ENCODE measurements at regions not wholly inside any gene's neighbourhood (a gene's known extent, or its start where the extent isn't known, plus 50 kb on each side); places are given as distances from the start of the nearest gene placed in this dataset.
"Not testable (repeated sequence)": the region's sequence is repeated elsewhere in the genome, so short reads cannot be mapped to it uniquely, and the experiment has no call there.

DNA sequence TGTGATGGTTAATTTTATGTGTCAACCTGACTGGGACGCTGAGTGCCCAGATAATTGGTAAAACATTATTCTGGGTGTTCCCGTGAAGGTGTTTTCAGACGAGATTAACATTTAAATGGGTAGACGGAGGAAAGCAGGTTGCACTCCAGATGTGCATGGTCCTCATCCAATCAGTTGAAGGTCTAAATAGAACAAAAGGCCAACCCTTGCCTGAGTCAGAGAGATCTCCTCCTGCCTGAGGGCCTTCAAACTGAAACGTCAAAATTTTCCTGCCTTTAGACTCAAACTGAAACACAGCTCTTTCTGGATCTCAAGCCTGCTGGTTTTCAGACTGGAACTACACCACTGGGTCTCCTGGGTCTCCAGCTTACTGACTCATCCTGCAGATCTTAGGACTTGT, 73.5 kb downstream of the NPIPA8 start:
- DNase-seq: not testable (repeated sequence)

DNA sequence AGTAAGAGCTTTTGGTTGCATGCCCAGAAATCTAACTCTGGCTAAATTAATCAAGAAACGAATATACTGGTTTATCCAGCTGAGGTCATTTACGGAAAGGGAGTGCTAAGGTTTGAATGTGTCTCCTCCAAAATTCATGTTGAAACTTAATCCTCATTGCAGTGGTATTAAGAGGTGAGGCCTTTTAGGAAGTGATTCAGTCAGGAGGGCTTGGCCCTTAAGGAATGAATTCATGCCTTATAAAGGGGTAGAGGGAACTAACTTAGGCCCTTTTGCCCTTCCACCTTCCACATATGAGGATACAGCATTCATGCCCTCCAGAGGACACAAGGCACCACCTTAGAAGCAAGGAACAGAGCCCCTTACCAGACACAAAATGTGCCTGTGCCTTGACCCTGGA, 74.7 kb downstream of the NPIPA8 start:
- DNase-seq: not testable (repeated sequence)

DNA sequence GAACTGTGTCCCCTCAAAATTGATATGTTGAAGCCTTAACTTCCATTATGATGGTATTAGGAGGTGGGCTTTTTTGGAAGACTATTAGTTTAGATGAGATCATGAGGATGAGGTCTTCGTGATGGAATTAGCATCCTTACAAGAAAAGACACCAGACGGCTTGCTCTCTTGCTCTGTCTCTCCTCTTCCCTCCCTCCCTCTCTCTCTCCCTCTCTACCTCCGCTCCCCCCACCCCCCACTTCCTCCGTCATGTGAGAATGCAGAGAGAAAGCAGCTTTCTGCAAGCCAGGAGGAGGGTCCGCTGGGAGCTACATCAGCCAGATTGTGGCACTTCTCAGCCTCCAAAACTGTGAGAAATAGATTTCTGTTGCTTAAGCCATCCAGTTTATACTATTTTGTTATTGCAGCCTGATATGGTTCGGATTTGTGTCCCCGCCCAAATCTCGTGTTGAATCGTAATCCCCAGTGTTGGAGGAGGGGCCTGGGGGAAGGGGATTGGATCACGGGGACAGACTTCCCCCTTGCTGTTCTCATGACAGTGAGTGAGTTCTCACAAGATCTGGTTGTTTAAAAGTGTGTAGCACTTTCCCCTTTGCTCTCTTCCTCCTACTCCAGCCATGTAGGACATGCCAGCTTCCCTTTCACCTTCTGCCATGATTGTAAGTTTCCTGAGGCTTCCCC, 76.9 kb downstream of the NPIPA8 start:
- not testable (repeated sequence) for DNase-seq

DNA sequence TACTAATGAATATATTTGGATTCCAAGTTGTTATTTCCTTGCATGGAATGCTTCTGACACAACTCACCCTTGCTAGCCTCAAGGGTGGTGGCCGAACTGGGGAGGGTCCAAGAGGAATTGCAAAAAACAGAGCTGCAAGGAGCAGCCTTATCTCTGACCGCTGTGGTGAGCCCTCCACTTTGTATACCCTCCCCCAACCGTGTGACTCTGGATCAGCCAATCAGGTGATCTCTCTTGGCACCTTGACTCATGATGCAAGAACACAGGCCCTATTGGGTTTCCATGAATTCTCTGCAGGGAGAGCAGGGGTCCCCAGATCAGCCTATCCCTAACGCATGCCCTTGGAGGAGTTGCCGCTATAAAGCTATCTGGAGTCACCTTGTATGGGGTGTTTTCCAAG, 83.6 kb downstream of the NPIPA8 start:
- DNase-seq: not testable (repeated sequence)

DNA sequence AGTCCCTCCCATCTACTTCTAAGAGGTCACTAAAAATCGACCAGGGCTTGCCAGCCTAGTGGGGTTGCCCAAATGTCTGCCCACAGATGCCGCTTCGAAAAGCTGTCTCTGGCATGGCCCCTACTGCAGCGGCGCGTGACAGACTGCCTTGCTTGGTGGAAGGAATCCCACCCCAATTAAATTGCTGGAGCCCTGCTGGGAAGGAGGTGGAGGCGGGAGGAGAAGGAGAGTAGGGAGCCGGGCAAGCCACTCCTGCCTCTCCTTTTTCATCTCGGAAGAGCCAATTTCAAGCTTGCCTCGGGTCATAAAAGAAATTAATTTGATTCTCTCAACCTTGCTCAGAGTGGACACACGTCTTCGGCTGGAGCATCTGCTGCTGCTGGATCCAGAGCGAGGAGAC, 106.0 kb downstream of the NPIPA8 start:
- not testable (repeated sequence) for DNase-seq

DNA sequence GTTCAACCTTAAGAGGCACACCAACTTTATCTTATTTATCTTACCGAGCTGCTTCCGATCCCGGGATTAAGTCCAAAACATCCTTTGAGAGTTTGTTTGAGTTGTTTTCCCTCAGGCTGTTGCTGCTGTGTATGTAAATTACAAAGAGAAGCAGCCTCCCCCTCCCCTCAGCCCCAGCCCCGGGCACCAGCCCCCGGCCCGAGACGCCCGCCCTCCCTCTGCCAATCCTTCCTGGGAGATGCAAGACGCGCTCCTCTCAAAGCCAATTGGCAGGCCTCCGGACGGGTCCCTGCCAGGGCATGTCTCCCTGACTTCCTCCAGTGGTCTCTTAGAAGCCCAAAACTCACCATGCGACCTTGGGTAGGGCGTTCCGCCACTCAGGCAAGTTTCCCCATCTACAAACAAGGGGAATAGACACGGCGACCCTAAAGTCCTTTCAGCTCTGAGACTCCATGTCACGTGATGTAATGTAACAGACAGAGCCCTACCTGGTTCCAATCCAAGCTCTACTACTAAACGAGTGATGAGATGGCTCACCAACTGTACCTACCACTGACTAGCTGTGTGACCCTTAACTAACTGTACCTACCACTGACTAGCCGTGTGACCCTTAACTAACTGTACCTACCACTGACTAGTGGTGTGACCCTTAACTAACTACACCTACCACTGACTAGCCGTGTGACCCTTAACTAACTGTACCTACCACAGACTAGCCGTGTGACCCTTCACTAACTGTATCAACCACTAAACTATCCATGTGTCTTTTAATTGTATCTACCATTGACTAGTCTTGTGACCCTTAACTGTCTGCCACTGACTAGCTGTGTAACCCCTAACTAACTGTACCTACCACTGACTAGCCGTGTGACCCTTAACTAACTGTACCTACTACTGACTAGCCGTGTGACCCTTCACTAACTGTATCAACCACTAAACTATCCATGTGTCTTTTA, 114.2 kb downstream of the NPIPA8 start:
- not testable (repeated sequence) for DNase-seq

DNA sequence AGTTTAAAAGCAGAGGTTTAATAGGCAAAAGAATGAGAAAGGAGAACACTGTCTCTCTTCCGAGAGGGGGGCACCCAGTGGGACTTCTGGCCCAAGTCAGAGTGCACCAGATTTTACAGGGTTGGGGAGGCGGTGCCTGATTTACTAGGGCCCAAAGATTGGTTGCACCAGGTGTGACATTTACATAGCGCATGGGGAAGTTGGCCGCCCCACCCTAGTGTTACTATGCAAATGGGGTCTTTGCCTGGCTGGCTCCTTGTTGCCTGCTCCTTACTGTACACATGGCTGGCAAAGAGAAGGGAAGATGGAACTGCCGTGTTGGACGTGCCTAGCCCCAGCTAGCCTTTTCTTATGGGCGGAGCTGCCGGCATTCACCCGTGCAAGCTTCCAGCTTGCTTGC, 118.8 kb downstream of the NPIPA8 start:
- not testable (repeated sequence) for DNase-seq

DNA sequence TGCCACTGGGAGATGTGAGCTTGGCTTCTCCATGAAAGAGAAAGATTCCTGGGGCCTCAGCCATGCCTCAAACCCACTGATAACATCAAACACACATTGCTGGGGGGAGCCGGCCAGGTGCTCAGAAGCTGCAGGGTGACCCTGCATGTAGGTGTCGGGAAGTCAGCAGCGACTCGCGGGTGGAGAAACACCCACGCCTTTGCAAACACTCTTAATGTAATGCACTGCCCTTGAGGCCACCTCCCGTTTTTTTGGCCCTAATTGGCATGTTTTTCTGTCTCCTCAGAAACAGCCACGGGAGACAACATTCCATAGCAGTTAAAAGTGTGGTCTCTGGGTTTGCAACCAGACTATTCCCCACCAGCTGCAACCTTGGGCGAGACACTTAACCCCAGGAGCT, 119.7 kb downstream of the NPIPA8 start:
- not testable (repeated sequence) for DNase-seq

DNA sequence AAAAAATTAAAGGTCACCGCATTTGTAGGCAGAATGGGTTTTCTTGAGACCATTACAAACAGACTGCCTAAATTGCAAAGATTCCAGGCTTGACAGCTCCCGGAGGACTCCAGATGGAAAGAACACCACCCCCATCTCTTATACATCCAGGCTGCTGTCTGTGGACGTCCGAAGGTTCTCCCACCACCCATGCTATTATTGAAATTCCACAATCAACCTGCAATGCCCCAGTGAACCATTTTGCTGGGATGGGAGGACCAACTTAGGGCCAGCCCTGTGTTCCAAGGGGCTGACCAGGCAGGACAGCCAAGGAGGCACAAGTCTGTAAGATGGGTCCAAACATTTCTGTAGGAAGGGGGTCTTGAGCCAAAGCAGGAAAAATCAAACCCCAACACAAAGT, 122.7 kb downstream of the NPIPA8 start:
- not testable (repeated sequence) for DNase-seq

DNA sequence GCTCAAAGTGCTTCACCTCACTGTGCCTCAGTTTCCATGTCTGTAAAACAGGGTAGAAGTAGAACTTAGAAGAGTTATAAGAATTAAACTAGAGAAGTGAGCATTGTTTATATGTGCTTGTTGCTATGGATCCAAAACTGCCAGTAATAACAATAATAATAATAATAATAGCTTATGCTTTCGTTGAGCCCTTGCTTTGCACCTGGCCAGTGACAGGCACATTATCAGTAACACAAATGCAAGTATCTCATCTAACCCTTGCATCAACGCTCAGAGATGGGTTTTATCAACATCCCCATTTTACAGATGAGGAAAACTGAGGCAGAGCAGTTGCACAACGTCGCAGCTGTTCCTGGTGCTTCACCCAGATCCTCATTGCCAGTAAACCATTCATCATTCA, 125.0 kb downstream of the NPIPA8 start:
- DNase-seq: not testable (repeated sequence)

DNA sequence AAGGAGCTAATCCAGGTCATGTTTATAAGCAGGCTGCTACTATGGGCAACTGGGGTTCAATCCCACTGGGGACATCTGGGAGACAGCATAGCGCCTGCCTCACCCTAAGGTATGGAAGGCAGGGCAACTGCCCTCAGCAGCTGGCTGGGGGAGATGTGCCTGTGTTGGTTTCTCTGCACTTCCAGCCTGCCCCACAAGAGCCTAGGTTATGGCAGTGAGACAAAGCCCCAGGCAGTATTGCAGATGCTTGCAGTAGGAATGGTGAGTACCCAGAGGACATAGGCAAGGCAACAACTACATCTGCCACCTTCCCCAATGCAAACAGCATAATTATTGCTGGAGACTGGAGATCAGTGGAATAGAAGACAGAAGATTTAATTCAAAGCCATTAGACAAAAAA, 131.8 kb downstream of the NPIPA8 start:
- DNase-seq: not testable (repeated sequence)

DNA sequence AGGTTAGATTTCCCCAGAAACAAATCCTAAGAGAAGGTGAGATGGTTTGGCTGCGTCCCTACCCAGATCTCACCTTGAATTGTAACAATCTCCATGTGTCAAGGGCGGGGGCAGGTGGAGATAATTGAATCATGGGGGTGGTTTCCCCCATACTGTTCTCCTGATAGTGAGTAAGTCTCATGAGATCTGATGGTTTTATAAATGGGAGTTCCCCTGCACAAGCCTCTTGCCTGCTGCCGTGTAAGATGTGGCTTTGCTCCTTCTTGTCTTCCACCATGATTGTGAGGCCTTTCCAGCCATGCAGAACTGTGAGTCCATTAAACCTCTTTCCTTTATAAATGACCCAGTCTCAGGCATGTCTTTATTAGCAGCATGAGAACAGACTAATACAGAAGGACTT, 132.2 kb downstream of the NPIPA8 start:
- not testable (repeated sequence) for DNase-seq

DNA sequence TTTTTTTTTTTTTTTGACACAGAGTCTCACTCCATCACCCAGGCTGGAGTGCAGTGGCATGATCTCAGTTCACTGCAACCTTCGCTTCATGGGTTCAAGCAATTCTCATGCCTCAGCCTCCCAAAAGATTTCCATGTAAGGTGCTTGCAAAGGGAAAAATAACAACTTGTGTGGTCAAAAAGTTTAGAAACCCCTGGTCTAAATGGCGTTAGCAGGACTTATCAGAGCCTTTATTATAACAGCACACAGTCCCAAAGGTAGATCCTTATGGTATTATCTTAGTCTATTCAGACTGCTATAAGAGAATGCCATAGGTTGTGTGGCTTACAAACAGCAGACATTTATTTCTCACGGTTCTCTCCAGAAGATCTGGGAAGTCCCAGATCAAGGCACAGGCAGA, 135.0 kb downstream of the NPIPA8 start:
- DNase-seq: not testable (repeated sequence)

DNA sequence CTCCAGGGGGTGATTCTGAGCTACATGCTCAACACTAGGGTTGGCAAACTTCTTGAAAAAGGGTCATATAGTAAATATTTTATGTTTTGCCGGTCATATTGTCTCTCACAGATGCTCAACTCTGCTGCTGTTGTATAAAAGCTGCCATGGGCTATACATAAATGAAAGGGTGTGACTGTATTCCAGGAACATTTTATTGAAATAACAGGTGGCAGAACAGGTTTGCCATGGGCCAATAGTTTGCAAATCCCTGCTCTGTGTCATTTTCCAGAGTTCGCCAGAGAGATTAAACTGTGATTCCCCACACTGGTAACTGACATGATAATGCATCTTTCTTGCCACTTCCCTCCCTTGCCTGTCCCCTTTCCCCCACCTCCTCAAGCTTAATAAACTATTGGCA, 144.1 kb downstream of the NPIPA8 start:
- not testable (repeated sequence) for DNase-seq

DNA sequence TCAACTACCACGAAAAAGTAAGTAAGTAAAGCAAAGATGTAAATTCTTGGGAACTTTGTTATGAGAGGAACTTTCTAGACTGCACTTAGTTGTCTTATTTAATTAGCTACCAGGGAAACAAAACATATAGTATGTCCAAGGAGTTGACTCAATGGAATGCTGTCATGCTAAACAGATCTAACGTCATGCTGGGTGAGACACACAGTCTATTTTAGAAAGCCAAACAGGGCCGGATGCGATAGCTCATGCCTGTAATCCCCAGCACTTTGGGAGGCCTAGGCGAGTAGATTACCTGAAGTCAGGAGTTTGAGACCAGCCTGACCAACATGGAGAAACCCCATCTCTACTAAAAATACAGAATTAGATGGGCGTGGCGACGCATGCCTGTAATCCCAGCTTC, 146.4 kb downstream of the NPIPA8 start:
- DNase-seq: not testable (repeated sequence)

DNA sequence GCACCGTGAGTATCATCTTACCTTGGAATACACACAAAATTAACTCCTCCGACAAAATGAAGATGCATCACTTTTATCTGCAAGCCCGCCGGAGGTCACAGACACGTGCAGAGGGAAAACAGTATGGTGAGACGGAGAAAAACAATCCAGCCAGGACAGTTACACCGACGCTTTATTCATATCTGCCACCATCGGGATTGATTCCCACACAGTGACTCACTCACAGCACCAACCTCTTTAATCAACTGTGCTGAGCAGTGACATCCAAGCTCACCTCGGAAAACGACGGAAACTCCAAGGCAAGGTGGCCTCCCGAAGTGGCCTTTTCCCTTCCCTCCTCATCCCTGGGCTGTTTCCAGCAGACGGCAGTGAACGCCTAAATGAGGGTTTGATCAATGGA, 151.8 kb downstream of the NPIPA8 start:
- not testable (repeated sequence) for DNase-seq

DNA sequence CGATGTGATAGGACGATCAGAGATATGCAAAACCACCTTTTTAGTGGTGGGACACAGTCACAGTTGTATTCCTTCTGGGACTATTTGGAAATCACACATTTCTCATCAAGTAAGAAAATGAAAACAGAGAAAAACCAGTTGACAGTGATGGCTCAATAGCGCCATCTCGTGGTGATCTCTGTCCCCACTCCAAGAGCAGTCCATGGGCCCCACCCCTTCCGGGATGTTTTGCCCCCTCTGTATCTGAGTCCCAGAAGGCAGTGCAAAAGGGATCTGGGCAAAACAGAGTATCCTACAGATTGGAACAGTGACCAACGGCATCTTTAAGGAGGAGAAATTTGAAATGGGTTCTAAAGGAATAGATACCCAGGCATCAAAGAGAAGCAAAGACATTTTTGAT, 155.5 kb downstream of the NPIPA8 start:
- not testable (repeated sequence) for DNase-seq

DNA sequence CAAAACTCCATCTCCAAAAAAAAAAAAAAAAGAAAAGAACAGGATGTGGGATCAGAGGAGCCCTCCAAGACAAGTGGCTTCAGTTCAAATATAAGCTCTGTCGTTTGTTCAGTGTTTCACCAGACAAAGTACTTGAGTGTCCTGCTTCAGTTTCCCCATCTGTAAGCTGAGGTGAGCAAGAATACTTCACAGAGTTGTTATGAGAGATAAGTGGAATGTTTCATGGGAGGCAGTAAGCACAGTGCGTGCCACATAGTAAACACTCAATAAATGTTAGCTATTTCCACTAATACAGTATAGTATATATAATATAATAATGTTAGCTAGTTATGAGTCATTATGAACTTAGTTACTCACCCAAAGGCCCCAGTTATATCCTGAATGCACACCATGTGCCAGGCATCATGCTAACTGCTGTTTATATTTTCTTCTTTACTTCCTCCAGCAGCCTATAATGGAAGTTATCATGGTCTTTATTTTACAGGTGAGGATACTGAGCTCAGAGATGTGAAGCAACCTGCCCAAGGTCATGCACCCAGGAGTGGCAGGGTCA, 162.5 kb downstream of the NPIPA8 start:
- not testable (repeated sequence) for DNase-seq

DNA sequence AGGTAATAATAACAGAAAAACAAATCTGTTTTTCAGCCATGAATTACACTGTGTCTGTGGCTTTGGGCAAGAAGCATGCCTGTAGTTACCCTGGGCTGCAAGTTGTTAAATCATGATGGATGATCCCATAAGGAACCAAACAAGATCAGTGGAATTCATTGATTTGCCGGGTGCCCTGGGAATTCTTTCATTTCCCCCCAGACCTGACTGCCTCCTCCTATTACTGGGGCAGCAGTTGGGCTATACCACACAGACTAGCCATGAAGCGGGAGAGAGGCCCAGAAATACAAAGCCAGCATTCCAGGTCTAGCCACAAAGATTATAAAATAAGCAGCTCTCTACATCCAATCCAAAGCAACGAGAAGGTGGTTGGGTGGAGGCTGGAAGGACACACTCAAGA, 174.2 kb downstream of the NPIPA8 start:
- not testable (repeated sequence) for DNase-seq

DNA sequence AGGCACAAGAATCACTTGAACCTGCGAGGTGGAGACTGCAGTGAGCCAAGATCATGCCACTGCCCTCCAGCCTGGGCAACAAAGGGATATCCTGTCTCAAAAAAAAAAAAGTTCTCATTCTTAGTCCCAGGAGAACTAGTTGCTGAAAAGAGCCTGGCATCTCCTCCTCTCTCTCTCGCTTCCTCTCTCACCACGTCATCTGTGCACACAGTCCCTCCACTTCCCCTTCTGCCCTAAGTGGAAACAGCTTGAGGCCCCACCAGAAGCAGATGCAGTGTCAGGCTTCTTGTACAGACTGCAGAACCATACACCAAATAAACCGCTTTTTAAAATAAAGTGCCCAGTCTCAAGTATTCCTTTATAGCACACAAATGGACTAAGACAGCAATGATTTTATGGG, 175.3 kb downstream of the NPIPA8 start:
- DNase-seq: not testable (repeated sequence)

DNA sequence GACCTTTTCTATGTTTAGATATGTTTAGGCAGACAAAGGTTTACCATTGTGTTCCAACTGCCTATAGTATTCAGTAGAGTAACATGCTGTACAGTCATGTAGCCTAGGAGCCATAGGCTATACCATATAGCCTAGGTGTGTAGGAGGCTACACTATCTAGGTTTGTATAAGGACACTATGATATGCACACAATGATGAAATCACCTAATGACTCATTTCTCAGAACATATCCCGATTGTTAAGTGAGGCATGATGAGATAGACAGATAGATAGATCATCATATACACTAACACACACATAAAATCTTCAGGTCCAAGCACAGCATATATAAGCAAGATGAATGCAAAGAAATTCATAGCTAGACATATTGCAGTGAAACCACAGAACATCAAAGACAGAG, 177.4 kb downstream of the NPIPA8 start:
- DNase-seq: not testable (repeated sequence)

DNA sequence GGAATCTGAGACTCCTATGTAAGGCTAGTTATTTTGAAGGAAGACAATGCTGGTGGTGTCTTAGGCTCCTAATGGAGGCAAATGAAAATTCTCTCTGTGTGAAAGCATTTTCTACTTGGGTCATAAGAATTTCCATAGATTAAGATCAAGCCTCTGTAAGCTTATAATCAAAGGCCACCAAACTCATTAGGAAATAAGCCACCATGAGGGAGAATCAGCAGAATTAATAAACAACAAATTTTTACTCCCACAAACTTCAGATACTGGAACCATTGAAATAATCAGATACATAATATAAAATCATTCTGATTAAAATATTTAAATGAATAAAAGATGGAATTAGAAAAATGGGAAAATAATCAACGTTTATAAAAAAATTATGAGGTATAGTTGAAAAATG, 178.7 kb downstream of the NPIPA8 start:
- not testable (repeated sequence) for DNase-seq

DNA sequence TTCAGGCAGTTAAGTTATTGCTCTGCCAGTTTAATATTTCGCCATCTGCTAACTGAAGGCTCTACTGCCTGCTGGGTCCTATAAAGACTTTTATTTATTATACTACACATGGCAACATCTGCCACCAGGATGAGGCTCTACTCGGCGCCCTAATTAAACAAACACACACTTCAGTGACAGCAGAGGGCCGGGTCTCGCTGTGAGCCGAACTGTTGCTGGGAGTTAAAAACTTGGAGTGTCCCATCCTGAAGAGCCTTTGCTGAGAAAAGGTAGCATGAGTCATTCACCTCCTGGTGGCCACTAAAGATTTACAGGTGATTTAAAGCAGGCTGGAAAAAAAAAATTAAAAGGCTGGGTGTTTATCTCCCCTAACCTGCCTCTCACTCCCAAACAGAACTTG, 183.7 kb downstream of the NPIPA8 start:
- not testable (repeated sequence) for DNase-seq
